ENCODE measurements at regions not wholly inside any gene's neighbourhood (a gene's known extent, or its start where the extent isn't known, plus 50 kb on each side); places are given as distances from the start of the nearest gene placed in this dataset.

DNA sequence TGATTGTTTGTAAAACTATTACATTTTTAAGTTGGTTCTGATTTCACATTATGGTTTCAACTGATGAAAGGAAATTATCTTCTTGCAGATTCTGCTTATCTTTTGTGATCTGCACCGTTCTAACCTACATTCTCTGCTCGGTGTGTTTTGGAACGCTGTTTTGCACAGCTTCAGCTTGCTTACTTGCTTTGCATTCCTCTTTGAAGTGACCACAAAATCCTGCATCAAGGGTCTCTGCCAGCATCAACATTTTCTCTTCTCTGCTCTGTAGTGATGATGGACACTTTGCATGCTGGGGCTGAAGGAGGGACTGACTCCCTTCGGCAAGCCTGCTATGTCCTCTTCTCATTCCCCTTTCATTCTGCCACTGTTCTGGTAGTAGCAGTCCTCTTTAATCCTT, 485.2 kb downstream of the FBXO15 start:
- TF ChIP-seq, protein P1, sequence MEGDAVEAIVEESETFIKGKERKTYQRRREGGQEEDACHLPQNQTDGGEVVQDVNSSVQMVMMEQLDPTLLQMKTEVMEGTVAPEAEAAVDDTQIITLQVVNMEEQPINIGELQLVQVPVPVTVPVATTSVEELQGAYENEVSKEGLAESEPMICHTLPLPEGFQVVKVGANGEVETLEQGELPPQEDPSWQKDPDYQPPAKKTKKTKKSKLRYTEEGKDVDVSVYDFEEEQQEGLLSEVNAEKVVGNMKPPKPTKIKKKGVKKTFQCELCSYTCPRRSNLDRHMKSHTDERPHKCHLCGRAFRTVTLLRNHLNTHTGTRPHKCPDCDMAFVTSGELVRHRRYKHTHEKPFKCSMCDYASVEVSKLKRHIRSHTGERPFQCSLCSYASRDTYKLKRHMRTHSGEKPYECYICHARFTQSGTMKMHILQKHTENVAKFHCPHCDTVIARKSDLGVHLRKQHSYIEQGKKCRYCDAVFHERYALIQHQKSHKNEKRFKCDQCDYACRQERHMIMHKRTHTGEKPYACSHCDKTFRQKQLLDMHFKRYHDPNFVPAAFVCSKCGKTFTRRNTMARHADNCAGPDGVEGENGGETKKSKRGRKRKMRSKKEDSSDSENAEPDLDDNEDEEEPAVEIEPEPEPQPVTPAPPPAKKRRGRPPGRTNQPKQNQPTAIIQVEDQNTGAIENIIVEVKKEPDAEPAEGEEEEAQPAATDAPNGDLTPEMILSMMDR (IDR thresholded peaks at IDR 0.05) = no peak
- no peak for TF ChIP-seq POLR2AphosphoS5 (IDR thresholded peaks at IDR 0.05)
